Hematopoietic multipotent progenitor cell treated with erythropoietin and hydrocortisone succinate and interleukin-3 and kit ligand, for 15 days (in vitro differentiated cells): ENCODE measurements at regions not wholly inside any gene's neighbourhood (a gene's known extent, or its start where the extent isn't known, plus 50 kb on each side); places are given as distances from the start of the nearest gene placed in this dataset.
"Not testable (repeated sequence)": the region's sequence is repeated elsewhere in the genome, so short reads cannot be mapped to it uniquely, and the experiment has no call there.

Experiments used
- DNase-seq: peaks from one replicate; pipeline ENCODE4 v3.0.0-alpha.2; 2015; ENCODE audit warnings: low spot score

- DNase-seq, result no peak
Measured at GRCh38 chr12:65656156-65656882, 168.0 kb upstream of the HMGA2 start.

GRCh38 chr12:65656891-65657351 lies 167.4 kb upstream of the HMGA2 start:
- DNase-seq, result no peak

GRCh38 chr12:65657635-65658034 lies 166.6 kb upstream of the HMGA2 start:
- DNase-seq, result no peak

GRCh38 chr12:65658360-65658759 lies 165.9 kb upstream of the HMGA2 start:
- no peak for DNase-seq

GRCh38 chr12:65659681-65660080 lies 164.6 kb upstream of the HMGA2 start:
- no peak for DNase-seq

- DNase-seq, result no peak
Measured at GRCh38 chr12:65660096-65660495, 164.2 kb upstream of the HMGA2 start.

GRCh38 chr12:65660836-65661235 lies 163.4 kb upstream of the HMGA2 start:
- no peak for DNase-seq

- no peak for DNase-seq
Measured at GRCh38 chr12:65662590-65662989, 161.7 kb upstream of the HMGA2 start.

- DNase-seq, result no peak
Measured at GRCh38 chr12:65663097-65663496, 161.2 kb upstream of the HMGA2 start.

GRCh38 chr12:65663648-65664047 lies 160.6 kb upstream of the HMGA2 start:
- DNase-seq, result no peak

GRCh38 chr12:65664715-65665250 lies 159.5 kb upstream of the HMGA2 start:
- no peak for DNase-seq

- DNase-seq, result no peak
Measured at GRCh38 chr12:65665817-65666216, 158.5 kb upstream of the HMGA2 start.

GRCh38 chr12:65666876-65667275 lies 157.4 kb upstream of the HMGA2 start:
- DNase-seq, result no peak

GRCh38 chr12:65667932-65668331 lies 156.4 kb upstream of the HMGA2 start:
- no peak for DNase-seq

GRCh38 chr12:65668981-65669695 lies 155.1 kb upstream of the HMGA2 start:
- DNase-seq, result no peak

GRCh38 chr12:65670775-65671174 lies 153.5 kb upstream of the HMGA2 start:
- DNase-seq, result no peak

GRCh38 chr12:65672441-65672840 lies 151.8 kb upstream of the HMGA2 start:
- DNase-seq, result no peak

- no peak for DNase-seq
Measured at GRCh38 chr12:65673156-65673690, 151.1 kb upstream of the HMGA2 start.

GRCh38 chr12:65673732-65674131 lies 150.6 kb upstream of the HMGA2 start:
- no peak for DNase-seq

- no peak for DNase-seq
Measured at GRCh38 chr12:65675141-65675621, 149.1 kb upstream of the HMGA2 start.

- not testable (repeated sequence) for DNase-seq
Measured at GRCh38 chr12:65678172-65678571, 146.1 kb upstream of the HMGA2 start.

GRCh38 chr12:65681226-65681625 lies 143.1 kb upstream of the HMGA2 start:
- DNase-seq, result no peak

- DNase-seq, result no peak
Measured at GRCh38 chr12:65682112-65682511, 142.2 kb upstream of the HMGA2 start.
